Stimulated activated CD4-positive, alpha-beta T cell treated with anti-CD3 and anti-CD28 coated beads, Interleukin-2, amount 100 ng/mL, for 4 hours (primary cell): ENCODE measurements at regions not wholly inside any gene's neighbourhood (a gene's known extent, or its start where the extent isn't known, plus 50 kb on each side); places are given as distances from the start of the nearest gene placed in this dataset.

Experiments
- DNase-seq: peaks from one replicate; pipeline ENCODE4 v3.0.0-alpha.2; 2020; ENCODE audit warnings: low read depth

- DNase-seq, result no peak
These were observed 113.9 kb downstream of the MATN1 start for GRCh38 chr1:30609336-30609998.

- no peak for DNase-seq
These were observed 115.7 kb downstream of the MATN1 start for GRCh38 chr1:30607723-30608122.

GRCh38 chr1:30606166-30606565, 117.2 kb downstream of the MATN1 start:
- DNase-seq, result no peak

GRCh38 chr1:30605441-30605920, 117.9 kb downstream of the MATN1 start:
- no peak for DNase-seq

- no peak for DNase-seq
These were observed 118.5 kb downstream of the MATN1 start for GRCh38 chr1:30604801-30605440.

- DNase-seq, result no peak
These were observed 120.1 kb downstream of the MATN1 start for GRCh38 chr1:30603081-30603858.

- DNase-seq, result no peak
These were observed 121.9 kb downstream of the MATN1 start for GRCh38 chr1:30601316-30602085.

GRCh38 chr1:30600706-30601105, 122.7 kb downstream of the MATN1 start:
- DNase-seq, result no peak

GRCh38 chr1:30600258-30600657, 123.1 kb downstream of the MATN1 start:
- DNase-seq, result no peak

- no peak for DNase-seq
These were observed 123.7 kb downstream of the MATN1 start for GRCh38 chr1:30599721-30600120.

- DNase-seq, result no peak
These were observed 124.7 kb downstream of the MATN1 start for GRCh38 chr1:30598571-30599114.

GRCh38 chr1:30597711-30598110, 125.7 kb downstream of the MATN1 start:
- no peak for DNase-seq

- no peak for DNase-seq
These were observed 126.5 kb downstream of the MATN1 start for GRCh38 chr1:30596891-30597290.

GRCh38 chr1:30596470-30596869, 126.9 kb downstream of the MATN1 start:
- DNase-seq, result no peak

GRCh38 chr1:30589083-30589482, 134.3 kb downstream of the MATN1 start:
- no peak for DNase-seq

GRCh38 chr1:30588311-30589073, 134.9 kb downstream of the MATN1 start:
- no peak for DNase-seq

- DNase-seq, result no peak
These were observed 136.7 kb downstream of the MATN1 start for GRCh38 chr1:30586671-30587070.

GRCh38 chr1:30579580-30579979, 143.8 kb downstream of the MATN1 start:
- DNase-seq, result no peak

- DNase-seq, result no peak
These were observed 148.3 kb downstream of the MATN1 start for GRCh38 chr1:30575066-30575465.

- no peak for DNase-seq
These were observed 151.2 kb downstream of the MATN1 start for GRCh38 chr1:30572192-30572591.

GRCh38 chr1:30571380-30571779, 152.0 kb downstream of the MATN1 start:
- DNase-seq, result no peak
